ENCODE measurements at regions not wholly inside any gene's neighbourhood (a gene's known extent, or its start where the extent isn't known, plus 50 kb on each side); places are given as distances from the start of the nearest gene placed in this dataset.

GRCh38 chr7:119196183-119196582 lies 971.7 kb downstream of the ANKRD7 start:
- Mint-ChIP-seq H3K4me1 (ENCODE audit: low read depth, unreplicated experiment) (no peaks in the 10 kb centered on the region), H3K27ac (ENCODE audit: unreplicated experiment) (no peak overlapping the region), H3K27me3 (ENCODE audit: unreplicated experiment) (no peaks in the 10 kb centered on the region), H3K9me3 (ENCODE audit: unreplicated experiment) (no peaks in the 10 kb centered on the region), H3K36me3 (ENCODE audit: unreplicated experiment) (no peaks in the 10 kb centered on the region), H3K4me3 (ENCODE audit: unreplicated experiment) (no peak overlapping the region)
- TF ChIP-seq CTCF (IDR thresholded peaks at IDR 0.05; ENCODE audit: partially characterized antibody, unreplicated experiment) = no peak
- DNase-seq = no peak

GRCh38 chr7:119197172-119197876 lies 972.8 kb downstream of the ANKRD7 start:
- DNase-seq = no peak
- Mint-ChIP-seq H3K4me3 (ENCODE audit: unreplicated experiment) (no peak overlapping the region), H3K36me3 (ENCODE audit: unreplicated experiment) (no peaks in the 10 kb centered on the region), H3K27ac (ENCODE audit: unreplicated experiment) (no peak overlapping the region), H3K4me1 (ENCODE audit: low read depth, unreplicated experiment) (no peaks in the 10 kb centered on the region), H3K9me3 (ENCODE audit: unreplicated experiment) (no peaks in the 10 kb centered on the region), H3K27me3 (ENCODE audit: unreplicated experiment) (no peaks in the 10 kb centered on the region)
- TF ChIP-seq CTCF (IDR thresholded peaks at IDR 0.05; ENCODE audit: partially characterized antibody, unreplicated experiment) = no peak

- Mint-ChIP-seq H3K4me1 (ENCODE audit: low read depth, unreplicated experiment) (no peaks in the 10 kb centered on the region), H3K27me3 (ENCODE audit: unreplicated experiment) (no peaks in the 10 kb centered on the region), H3K27ac (ENCODE audit: unreplicated experiment) (no peak overlapping the region), H3K4me3 (ENCODE audit: unreplicated experiment) (no peak overlapping the region), H3K9me3 (ENCODE audit: unreplicated experiment) (no peaks in the 10 kb centered on the region), H3K36me3 (ENCODE audit: unreplicated experiment) (no peaks in the 10 kb centered on the region)
- peak; percentile 75 for TF ChIP-seq CTCF (IDR thresholded peaks at IDR 0.05; ENCODE audit: partially characterized antibody, unreplicated experiment)
- peak; percentile 45 for DNase-seq
These were observed 973.5 kb downstream of the ANKRD7 start for GRCh38 chr7:119197877-119198527.

GRCh38 chr7:119219663-119220062 lies 995.2 kb downstream of the ANKRD7 start:
- DNase-seq = no peak
- H3K4me3 Mint-ChIP-seq (ENCODE audit: unreplicated experiment) = no peak overlapping the region
- H3K4me1 Mint-ChIP-seq (ENCODE audit: low read depth, unreplicated experiment) = no peaks in the 10 kb centered on the region
- H3K36me3 Mint-ChIP-seq (ENCODE audit: unreplicated experiment) = no peaks in the 10 kb centered on the region
- no peak overlapping the region for H3K27ac Mint-ChIP-seq (ENCODE audit: unreplicated experiment)
- H3K9me3 Mint-ChIP-seq (ENCODE audit: unreplicated experiment) = no peaks in the 10 kb centered on the region
- no peak for TF ChIP-seq CTCF (IDR thresholded peaks at IDR 0.05; ENCODE audit: partially characterized antibody, unreplicated experiment)
- peaks cover 3% of the 10 kb centered on the region for H3K27me3 Mint-ChIP-seq (ENCODE audit: unreplicated experiment)

GRCh38 chr7:119223930-119224329 lies 999.4 kb downstream of the ANKRD7 start:
- Mint-ChIP-seq H3K27ac (ENCODE audit: unreplicated experiment) (no peak overlapping the region), H3K4me3 (ENCODE audit: unreplicated experiment) (no peak overlapping the region), H3K36me3 (ENCODE audit: unreplicated experiment) (no peaks in the 10 kb centered on the region), H3K4me1 (ENCODE audit: low read depth, unreplicated experiment) (no peaks in the 10 kb centered on the region), H3K27me3 (ENCODE audit: unreplicated experiment) (peaks cover 3% of the 10 kb centered on the region), H3K9me3 (ENCODE audit: unreplicated experiment) (no peaks in the 10 kb centered on the region)
- TF ChIP-seq CTCF (IDR thresholded peaks at IDR 0.05; ENCODE audit: partially characterized antibody, unreplicated experiment) = no peak
- no peak for DNase-seq

Data from glutamatergic neuron (in vitro differentiated cells).